ENCODE measurements at regions not wholly inside any gene's neighbourhood (a gene's known extent, or its start where the extent isn't known, plus 50 kb on each side); places are given as distances from the start of the nearest gene placed in this dataset.

DNA sequence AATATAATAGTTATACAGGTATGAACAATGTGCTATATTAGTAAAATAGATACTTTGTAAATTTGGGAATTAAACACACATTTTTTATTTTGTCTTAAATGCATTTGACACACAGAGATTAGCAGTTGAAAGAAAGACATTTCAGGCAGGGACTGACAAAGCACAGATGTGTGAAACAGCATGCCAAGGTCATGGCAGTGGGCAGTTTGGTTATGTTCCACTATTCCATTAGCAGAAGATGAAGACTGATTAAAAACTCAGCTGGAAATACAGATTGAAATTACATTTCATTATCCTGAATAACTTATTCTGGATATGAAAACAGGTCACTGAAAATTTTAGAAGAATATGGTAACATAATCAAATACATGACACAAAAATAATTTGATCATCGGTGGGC, 669.8 kb upstream of the LRFN5 start:
- TF ChIP-seq, protein P1, sequence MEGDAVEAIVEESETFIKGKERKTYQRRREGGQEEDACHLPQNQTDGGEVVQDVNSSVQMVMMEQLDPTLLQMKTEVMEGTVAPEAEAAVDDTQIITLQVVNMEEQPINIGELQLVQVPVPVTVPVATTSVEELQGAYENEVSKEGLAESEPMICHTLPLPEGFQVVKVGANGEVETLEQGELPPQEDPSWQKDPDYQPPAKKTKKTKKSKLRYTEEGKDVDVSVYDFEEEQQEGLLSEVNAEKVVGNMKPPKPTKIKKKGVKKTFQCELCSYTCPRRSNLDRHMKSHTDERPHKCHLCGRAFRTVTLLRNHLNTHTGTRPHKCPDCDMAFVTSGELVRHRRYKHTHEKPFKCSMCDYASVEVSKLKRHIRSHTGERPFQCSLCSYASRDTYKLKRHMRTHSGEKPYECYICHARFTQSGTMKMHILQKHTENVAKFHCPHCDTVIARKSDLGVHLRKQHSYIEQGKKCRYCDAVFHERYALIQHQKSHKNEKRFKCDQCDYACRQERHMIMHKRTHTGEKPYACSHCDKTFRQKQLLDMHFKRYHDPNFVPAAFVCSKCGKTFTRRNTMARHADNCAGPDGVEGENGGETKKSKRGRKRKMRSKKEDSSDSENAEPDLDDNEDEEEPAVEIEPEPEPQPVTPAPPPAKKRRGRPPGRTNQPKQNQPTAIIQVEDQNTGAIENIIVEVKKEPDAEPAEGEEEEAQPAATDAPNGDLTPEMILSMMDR (IDR thresholded peaks at IDR 0.05 in 8 of 11, conservative IDR thresholded peaks at IDR 0.05 in 3 of 11), result no peak
- TF ChIP-seq POLR2AphosphoS5 (IDR thresholded peaks at IDR 0.05), result no peak
- TF ChIP-seq POLR2A (IDR thresholded peaks at IDR 0.05), result no peak
